Panc1 (cell line): ENCODE measurements at regions not wholly inside any gene's neighbourhood (a gene's known extent, or its start where the extent isn't known, plus 50 kb on each side); places are given as distances from the start of the nearest gene placed in this dataset.

Experiments used
- CTCF ChIP-seq: fragments of 450-650 bp; IDR thresholded peaks from 2 replicates; pipeline ENCODE4 v1.5.1; 2017; ENCODE audit warnings: mild to moderate bottlenecking
- POLR2AphosphoS5 ChIP-seq: IDR thresholded peaks from 2 replicates; pipeline ENCODE4 v1.6.1; 2012; ENCODE audit warnings: mild to moderate bottlenecking, low read depth, low read length, moderate library complexity
- REST ChIP-seq, 2 experiments: IDR thresholded peaks; 2 replicates each; pipeline ENCODE4 v1.6.1; 2011 to 2012; ENCODE audit warnings: low read depth in 2 of 2, control low read depth in 1 of 2, low read length in 1 of 2, mild to moderate bottlenecking in 1 of 2, moderate library complexity in 1 of 2; ENCODE audit not compliant: insufficient read depth in 1 of 2
- SIN3A ChIP-seq: IDR thresholded peaks from 2 replicates; pipeline ENCODE4 v1.6.1; 2012; ENCODE audit warnings: low read depth, mild to moderate bottlenecking, low read length, moderate library complexity, borderline replicate concordance; ENCODE audit not compliant: insufficient read depth
- TCF7L2 ChIP-seq: IDR thresholded peaks from 2 replicates; pipeline ENCODE4 v1.6.1; 2011; ENCODE audit warnings: mild to moderate bottlenecking, low read depth, low read length, inconsistent platforms

- TF ChIP-seq CTCF: no peak
- TF ChIP-seq POLR2AphosphoS5: no peak
- TF ChIP-seq REST (IDR thresholded peaks at IDR 0.05; ENCODE audit: insufficient read depth in 1 of 2, low read depth in 2 of 2, low read length in 1 of 2): no peak
- TF ChIP-seq SIN3A: no peak
- TF ChIP-seq TCF7L2: no peak
These were observed 582.0 kb upstream of the MKI67 start for GRCh38 chr10:128708182-128708581.
